ENCODE measurements at regions not wholly inside any gene's neighbourhood (a gene's known extent, or its start where the extent isn't known, plus 50 kb on each side); places are given as distances from the start of the nearest gene placed in this dataset.
"Not testable (repeated sequence)": the region's sequence is repeated elsewhere in the genome, so short reads cannot be mapped to it uniquely, and the experiment has no call there.

DNA sequence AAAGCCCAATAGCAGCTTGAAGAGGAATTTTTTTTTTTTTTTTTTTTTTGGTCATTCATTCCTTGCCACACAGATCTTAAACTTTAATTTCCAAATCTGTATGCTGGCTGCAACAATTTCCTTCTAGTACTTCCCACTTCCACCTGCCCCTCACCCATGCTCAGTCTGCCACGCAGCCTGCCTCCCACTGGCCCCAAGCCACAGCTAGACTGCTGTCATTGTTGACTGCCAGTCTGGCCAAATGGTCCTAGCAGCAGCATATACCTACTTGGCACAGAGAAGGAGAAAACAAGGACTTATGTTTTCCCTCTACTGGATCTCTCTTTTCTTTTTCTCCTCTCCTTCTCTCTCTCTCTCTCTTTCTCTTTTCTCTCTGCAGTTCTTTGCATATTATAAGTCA, 118.3 kb upstream of the HEY2 start:
- no peak overlapping the region for H3K4me3 ChIP-seq (ENCODE audit: control insufficient read depth, low read depth, low read length)
- DNase-seq (ENCODE audit: low read depth): no peak
- TF ChIP-seq, protein P1, sequence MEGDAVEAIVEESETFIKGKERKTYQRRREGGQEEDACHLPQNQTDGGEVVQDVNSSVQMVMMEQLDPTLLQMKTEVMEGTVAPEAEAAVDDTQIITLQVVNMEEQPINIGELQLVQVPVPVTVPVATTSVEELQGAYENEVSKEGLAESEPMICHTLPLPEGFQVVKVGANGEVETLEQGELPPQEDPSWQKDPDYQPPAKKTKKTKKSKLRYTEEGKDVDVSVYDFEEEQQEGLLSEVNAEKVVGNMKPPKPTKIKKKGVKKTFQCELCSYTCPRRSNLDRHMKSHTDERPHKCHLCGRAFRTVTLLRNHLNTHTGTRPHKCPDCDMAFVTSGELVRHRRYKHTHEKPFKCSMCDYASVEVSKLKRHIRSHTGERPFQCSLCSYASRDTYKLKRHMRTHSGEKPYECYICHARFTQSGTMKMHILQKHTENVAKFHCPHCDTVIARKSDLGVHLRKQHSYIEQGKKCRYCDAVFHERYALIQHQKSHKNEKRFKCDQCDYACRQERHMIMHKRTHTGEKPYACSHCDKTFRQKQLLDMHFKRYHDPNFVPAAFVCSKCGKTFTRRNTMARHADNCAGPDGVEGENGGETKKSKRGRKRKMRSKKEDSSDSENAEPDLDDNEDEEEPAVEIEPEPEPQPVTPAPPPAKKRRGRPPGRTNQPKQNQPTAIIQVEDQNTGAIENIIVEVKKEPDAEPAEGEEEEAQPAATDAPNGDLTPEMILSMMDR (conservative IDR thresholded peaks at IDR 0.05; ENCODE audit: control insufficient read depth, insufficient read depth, low read depth, low read length): no peak

DNA sequence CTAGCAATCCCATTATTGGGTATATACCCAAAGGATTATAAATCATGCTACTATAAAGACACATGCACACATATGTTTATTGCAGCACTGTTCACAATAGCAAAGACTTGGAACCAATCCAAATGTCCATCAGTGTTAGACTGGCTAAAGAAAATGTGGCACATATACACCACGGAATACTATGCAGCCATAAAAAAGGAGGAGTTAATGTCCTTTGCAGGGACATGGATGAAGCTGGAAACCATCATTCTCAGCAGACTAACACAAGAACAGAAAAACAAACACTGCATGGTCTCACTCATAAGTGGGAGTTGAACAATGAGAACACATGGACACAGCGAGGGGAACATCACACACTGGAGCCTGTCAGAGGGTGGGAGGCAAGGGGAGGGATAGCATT, 113.4 kb upstream of the HEY2 start:
- DNase-seq (ENCODE audit: low read depth); H3K4me3 ChIP-seq (ENCODE audit: control insufficient read depth, low read depth, low read length): not testable (repeated sequence)

DNA sequence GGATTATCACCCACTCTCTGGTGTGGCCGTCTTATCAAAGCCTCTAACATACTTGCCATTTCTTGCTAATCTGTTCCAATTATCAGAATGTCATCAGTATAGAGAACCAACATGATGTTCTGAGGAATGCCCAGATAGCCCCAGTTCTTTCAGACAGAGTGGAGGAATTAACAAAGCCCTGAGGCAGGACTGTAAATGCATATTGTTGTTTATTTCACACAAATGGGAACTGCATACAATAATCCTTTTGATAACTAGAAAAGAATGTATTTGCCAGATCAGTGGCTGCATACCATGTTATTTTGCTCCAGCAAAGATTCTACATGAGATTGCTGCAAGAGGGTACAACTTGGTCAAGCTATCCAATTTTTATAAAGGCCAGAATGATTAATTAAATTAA, 112.8 kb upstream of the HEY2 start:
- no peak overlapping the region for H3K4me3 ChIP-seq (ENCODE audit: control insufficient read depth, low read depth, low read length)
- DNase-seq (ENCODE audit: low read depth): no peak
- TF ChIP-seq, protein P1 (conservative IDR thresholded peaks at IDR 0.05; ENCODE audit: control insufficient read depth, insufficient read depth, low read depth, low read length): no peak

DNA sequence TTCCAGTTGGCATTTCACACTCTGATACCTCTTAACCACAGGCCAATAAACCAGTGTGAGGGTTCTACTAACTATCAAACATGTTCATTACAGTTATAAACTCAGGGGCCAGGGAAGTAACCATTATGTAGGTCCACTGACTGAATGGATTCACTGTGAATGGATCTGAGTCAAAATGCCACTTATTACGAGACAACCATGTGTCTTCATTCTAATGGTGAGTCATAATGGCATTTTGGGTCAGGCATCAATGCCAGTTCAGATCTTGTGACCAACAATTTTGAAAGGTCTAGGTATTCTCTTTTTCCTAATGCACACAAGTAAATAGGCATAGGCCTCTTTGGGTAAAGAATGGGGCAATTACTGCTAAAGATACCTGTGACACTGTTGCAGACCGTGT, 112.2 kb upstream of the HEY2 start:
- TF ChIP-seq, protein P1 (conservative IDR thresholded peaks at IDR 0.05; ENCODE audit: control insufficient read depth, insufficient read depth, low read depth, low read length): no peak
- no peak overlapping the region for H3K4me3 ChIP-seq (ENCODE audit: control insufficient read depth, low read depth, low read length)
- DNase-seq (ENCODE audit: low read depth): peak; percentile 1

DNA sequence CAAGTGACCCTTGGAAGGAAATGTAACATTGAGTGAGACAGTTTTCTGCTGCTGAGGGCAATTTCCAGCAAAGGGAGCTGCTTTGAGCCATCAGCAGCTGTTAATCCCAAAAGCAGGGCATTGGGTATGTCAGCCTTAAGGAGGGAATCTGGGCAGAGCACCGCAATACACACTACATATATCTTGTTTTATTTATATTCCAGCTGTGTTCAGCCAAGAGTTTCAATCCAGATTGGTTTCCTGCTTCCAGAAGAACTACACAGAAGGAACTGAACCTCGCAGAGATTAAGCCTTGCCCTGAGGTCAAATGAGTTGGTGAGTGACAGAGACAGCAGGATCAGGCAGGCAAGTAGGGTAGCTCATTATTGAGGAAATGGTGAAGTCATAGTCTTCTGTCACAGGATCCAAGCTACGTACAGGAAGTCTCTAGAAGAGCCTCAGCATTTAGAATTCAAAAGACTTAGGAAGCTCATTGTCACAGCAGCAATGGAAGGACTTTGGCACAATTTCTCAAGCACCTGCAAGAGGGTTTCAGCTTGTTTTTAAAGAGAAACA, 109.9 kb upstream of the HEY2 start:
- DNase-seq (ENCODE audit: low read depth): no peak
- H3K4me3 ChIP-seq (ENCODE audit: control insufficient read depth, low read depth, low read length): no peak overlapping the region
- TF ChIP-seq, protein P1 (conservative IDR thresholded peaks at IDR 0.05; ENCODE audit: control insufficient read depth, insufficient read depth, low read depth, low read length): no peak

DNA sequence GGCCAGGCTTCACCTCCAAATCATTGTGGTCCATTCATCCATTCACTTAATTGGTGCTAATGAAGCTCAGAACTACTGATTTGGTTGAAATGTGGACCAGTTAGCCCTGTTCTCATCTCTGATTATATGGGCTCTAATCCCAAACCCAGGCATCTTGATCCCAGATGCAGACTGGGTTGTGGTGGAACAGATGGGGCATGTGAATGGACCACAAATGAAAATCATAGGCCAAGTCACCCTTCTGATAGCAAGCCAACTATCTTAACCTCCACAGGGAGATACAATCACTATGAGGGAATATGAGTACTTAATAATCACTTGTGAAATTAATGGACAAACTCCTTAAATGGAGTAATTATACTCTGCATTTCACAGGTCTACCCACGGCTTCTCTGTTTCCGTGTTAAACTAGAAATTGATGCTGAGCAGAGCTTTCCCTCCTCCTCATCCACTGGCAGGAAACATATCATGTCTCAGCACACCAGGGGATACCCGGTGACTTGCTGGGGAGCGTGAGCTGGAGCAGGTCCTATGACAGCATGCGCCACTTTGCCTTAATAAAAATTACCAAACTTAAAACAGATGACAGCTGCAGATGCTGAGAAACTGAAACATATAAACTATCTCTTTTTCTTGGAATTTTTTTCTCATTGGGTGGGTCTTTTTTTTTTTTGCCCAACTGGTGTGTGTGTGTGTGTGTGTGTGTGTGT, 108.8 kb upstream of the HEY2 start:
- H3K4me3 ChIP-seq (ENCODE audit: control insufficient read depth, low read depth, low read length): no peak overlapping the region
- TF ChIP-seq, protein P1 (conservative IDR thresholded peaks at IDR 0.05; ENCODE audit: control insufficient read depth, insufficient read depth, low read depth, low read length): no peak
- no peak for DNase-seq (ENCODE audit: low read depth)

DNA sequence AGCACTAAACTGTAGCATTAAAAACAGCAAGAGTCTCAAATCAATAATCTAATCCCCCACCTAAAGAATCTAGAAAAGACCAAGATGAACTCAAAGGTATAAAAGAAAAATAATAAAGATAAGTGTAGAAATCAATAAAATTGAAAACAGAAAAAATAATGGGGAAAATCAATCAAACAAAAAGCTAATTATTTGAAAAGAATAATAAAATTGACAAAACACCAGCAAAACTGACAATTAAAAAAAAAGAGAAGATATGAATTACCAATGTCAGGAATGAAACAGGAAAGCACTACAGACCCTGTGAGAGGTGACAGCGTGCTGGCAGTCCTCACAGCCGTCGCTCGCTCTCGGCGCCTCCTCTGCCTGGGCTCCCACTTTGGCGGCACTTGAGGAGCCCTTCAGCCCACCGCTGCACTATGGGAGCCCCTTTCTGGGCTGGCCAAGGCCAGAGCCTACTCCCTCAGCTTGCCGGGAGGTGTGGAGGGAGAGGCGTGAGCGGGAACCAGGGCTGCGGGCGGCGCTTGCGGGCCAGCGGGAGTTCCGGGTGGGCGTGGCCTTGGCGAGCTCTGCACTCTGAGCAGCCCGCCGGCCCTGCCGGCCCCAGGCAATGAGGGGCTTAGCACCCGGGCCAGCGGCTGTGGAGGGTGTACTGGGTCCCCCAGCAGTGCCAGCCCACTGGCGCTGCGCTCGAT, 105.3 kb upstream of the HEY2 start:
- not testable (repeated sequence) for H3K4me3 ChIP-seq (ENCODE audit: control insufficient read depth, low read depth, low read length); DNase-seq (ENCODE audit: low read depth)

All from fibroblast of mammary gland (primary cell).